Keratinocyte (primary cell): ENCODE measurements at regions not wholly inside any gene's neighbourhood (a gene's known extent, or its start where the extent isn't known, plus 50 kb on each side); places are given as distances from the start of the nearest gene placed in this dataset.
A peak's percentile ranks its signal among the peaks of the same experiment; 100 is the strongest.

Experiments used
- DNase-seq: peaks from one replicate; pipeline ENCODE4 v3.0.0-alpha.2; 2011; ENCODE audit warnings: low read depth, missing footprints, low spot score
- FAIRE-seq: peaks from 2 replicates; lab custom pipeline; 2011; peaks lifted over from hg19 to GRCh38; lab: Jason Lieb, UNC
- H2AFZ ChIP-seq: 2 replicates; pipeline ENCODE4 v1.6.0; 2012; ENCODE audit warnings: low read length, control low read depth, inconsistent platforms; ENCODE audit not compliant: control insufficient read depth
- H3K27ac ChIP-seq: 2 replicates; pipeline ENCODE4 v1.5.1; 2011; ENCODE audit warnings: low read length; ENCODE audit not compliant: control insufficient read depth, insufficient read depth
- H3K27me3 ChIP-seq: 3 replicates; pipeline ENCODE4 v1.6.0; 2011; ENCODE audit warnings: low read length; ENCODE audit not compliant: control insufficient read depth, insufficient read depth; ENCODE audit errors: extremely low read depth
- H3K36me3 ChIP-seq, 2 experiments: 2 replicates in 1 of 2; 3 replicates in 1 of 2; pipeline ENCODE4 v1.5.1; 2011; ENCODE audit warnings: low read length in 2 of 2, mild to moderate bottlenecking in 1 of 2; ENCODE audit not compliant: control insufficient read depth in 2 of 2, insufficient read depth in 2 of 2; ENCODE audit errors: extremely low read depth in 1 of 2
- H3K4me1 ChIP-seq: 3 replicates; pipeline ENCODE4 v1.5.1; 2011; ENCODE audit warnings: low read length; ENCODE audit not compliant: control insufficient read depth, insufficient read depth; ENCODE audit errors: extremely low read depth
- H3K4me2 ChIP-seq: 3 replicates; pipeline ENCODE4 v1.6.0; 2011; ENCODE audit warnings: low read depth, low read length; ENCODE audit not compliant: control insufficient read depth, insufficient read depth; ENCODE audit errors: extremely low read depth
- H3K4me3 ChIP-seq, 3 experiments: fragments of 200-600 bp in 1 of 3; sonication (generic) in 1 of 3; 2 replicates in 2 of 3; 3 replicates in 1 of 3; pipeline ENCODE4 v1.5.1; 2011 to 2016; ENCODE audit warnings: low read length in 3 of 3, mild to moderate bottlenecking in 3 of 3, control low read depth in 2 of 3, inconsistent platforms in 1 of 3, low read depth in 1 of 3, mixed read lengths in 1 of 3, mixed run types in 1 of 3, moderate library complexity in 1 of 3; ENCODE audit not compliant: control insufficient read depth in 2 of 3, insufficient read depth in 2 of 3; ENCODE audit errors: extremely low read depth in 1 of 3
- H3K79me2 ChIP-seq: 2 replicates; pipeline ENCODE4 v1.6.0; 2012; ENCODE audit warnings: low read length; ENCODE audit not compliant: control insufficient read depth, insufficient read depth
- H3K9ac ChIP-seq: 3 replicates; pipeline ENCODE4 v1.6.0; 2011; ENCODE audit warnings: low read length; ENCODE audit not compliant: control insufficient read depth, insufficient read depth; ENCODE audit errors: extremely low read depth
- H3K9me1 ChIP-seq: 3 replicates; pipeline ENCODE4 v1.6.0; 2011; ENCODE audit warnings: low read length; ENCODE audit not compliant: control insufficient read depth, insufficient read depth; ENCODE audit errors: extremely low read depth
- H3K9me3 ChIP-seq: 2 replicates; pipeline ENCODE4 v1.5.1; 2012; ENCODE audit warnings: low read depth, low read length; ENCODE audit not compliant: control insufficient read depth
- H4K20me1 ChIP-seq: 3 replicates; pipeline ENCODE4 v1.6.0; 2011; ENCODE audit warnings: low read length; ENCODE audit not compliant: control insufficient read depth, insufficient read depth; ENCODE audit errors: extremely low read depth
- EZH2 ChIP-seq: IDR thresholded peaks from one replicate; pipeline ENCODE4 v1.6.1; 2012; ENCODE audit warnings: inconsistent platforms, mild to moderate bottlenecking, low read length, moderate library complexity
- dilution Hi-C: fragments of 300-500 bp; cut with MboI; formaldehyde crosslinking; loops from one replicate; pipeline ENCODE4 v1.7.0; 2020; ENCODE audit warnings: low sequenced_read_pairs; ENCODE audit not compliant: extremely low pct_ligation_motif_present
- TF ChIP-seq, protein P1 (sequence below), 3 experiments: IDR thresholded peaks in 1 of 3; conservative IDR thresholded peaks in 1 of 3; optimal IDR thresholded peaks in 1 of 3; 2 replicates in 2 of 3; 3 replicates in 1 of 3; pipeline versions ENCODE3 to v1.5.1; 2011; ENCODE audit warnings: low read length in 3 of 3, mild to moderate bottlenecking in 3 of 3, moderate library complexity in 2 of 3, control low read depth in 1 of 3, inconsistent platforms in 1 of 3; ENCODE audit not compliant: insufficient read depth in 2 of 3; ENCODE audit errors: extremely low read depth in 1 of 3

GRCh38 chr15:94119298-94119811, 112.0 kb upstream of the MCTP2 start:
- no peak overlapping the region for H3K4me2 ChIP-seq
- H2AFZ ChIP-seq = no peak overlapping the region
- DNase-seq (no peak), FAIRE-seq (no peak)
- H3K4me3 ChIP-seq = no peak overlapping the region
- H3K36me3 ChIP-seq = no peaks in the 10 kb centered on the region
- no peaks in the 10 kb centered on the region for H3K27me3 ChIP-seq
- no peaks in the 10 kb centered on the region for H3K9me1 ChIP-seq
- H3K4me1 ChIP-seq = no peaks in the 10 kb centered on the region
- H3K9ac ChIP-seq = no peak overlapping the region
- no peaks in the 10 kb centered on the region for H4K20me1 ChIP-seq
- no peaks in the 10 kb centered on the region for H3K9me3 ChIP-seq
- dilution Hi-C loops = no loop called here
- H3K27ac ChIP-seq = no peak overlapping the region
- TF ChIP-seq, protein P1, sequence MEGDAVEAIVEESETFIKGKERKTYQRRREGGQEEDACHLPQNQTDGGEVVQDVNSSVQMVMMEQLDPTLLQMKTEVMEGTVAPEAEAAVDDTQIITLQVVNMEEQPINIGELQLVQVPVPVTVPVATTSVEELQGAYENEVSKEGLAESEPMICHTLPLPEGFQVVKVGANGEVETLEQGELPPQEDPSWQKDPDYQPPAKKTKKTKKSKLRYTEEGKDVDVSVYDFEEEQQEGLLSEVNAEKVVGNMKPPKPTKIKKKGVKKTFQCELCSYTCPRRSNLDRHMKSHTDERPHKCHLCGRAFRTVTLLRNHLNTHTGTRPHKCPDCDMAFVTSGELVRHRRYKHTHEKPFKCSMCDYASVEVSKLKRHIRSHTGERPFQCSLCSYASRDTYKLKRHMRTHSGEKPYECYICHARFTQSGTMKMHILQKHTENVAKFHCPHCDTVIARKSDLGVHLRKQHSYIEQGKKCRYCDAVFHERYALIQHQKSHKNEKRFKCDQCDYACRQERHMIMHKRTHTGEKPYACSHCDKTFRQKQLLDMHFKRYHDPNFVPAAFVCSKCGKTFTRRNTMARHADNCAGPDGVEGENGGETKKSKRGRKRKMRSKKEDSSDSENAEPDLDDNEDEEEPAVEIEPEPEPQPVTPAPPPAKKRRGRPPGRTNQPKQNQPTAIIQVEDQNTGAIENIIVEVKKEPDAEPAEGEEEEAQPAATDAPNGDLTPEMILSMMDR (optimal IDR thresholded peaks at IDR 0.05 in 1 of 3, IDR thresholded peaks at IDR 0.05 in 1 of 3, conservative IDR thresholded peaks at IDR 0.05 in 1 of 3; ENCODE audit: extremely low read depth in 1 of 3, insufficient read depth in 2 of 3, low read length in 3 of 3) = no peak
- no peak for TF ChIP-seq EZH2
- H3K79me2 ChIP-seq = no peaks in the 10 kb centered on the region

DNA sequence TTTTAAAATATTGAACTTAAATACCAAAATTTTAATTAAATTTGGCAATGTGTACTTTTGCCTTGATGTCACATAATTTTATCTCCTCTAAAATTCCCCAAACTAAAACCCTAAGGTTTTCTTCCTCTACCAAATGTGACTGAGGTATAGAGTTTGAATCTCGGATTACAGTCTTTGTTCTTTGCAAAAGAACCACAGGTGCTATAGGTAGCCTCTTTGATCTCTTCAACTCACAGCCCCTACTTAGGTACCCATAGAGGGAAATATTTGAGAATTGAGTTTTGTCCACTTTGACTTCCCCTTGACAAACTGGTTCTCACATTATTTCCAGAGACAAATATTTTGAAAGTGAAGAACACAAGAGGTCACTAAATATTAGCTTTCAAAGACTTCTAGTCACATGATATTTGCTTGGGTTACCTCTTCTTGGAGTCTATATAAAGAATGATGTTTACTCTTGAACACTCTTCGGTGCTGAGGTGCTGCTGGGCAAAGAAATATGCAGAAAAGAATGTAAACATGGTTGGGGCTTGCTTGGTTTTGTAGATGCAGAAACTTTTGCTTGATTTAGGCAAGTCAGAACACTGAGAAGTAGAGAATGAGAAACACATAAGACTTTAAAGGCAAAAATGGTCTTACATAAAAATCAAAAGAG, 120.8 kb upstream of the MCTP2 start:
- H3K9me3 ChIP-seq = no peaks in the 10 kb centered on the region
- dilution Hi-C loops = no loop called here
- no peaks in the 10 kb centered on the region for H3K27me3 ChIP-seq
- no peak for FAIRE-seq
- DNase-seq = no peak
- H3K4me1 ChIP-seq = peaks cover 4% of the 10 kb centered on the region
- H4K20me1 ChIP-seq = no peaks in the 10 kb centered on the region
- no peaks in the 10 kb centered on the region for H3K9me1 ChIP-seq
- TF ChIP-seq, protein P1 (optimal IDR thresholded peaks at IDR 0.05 in 1 of 3, IDR thresholded peaks at IDR 0.05 in 1 of 3, conservative IDR thresholded peaks at IDR 0.05 in 1 of 3; ENCODE audit: extremely low read depth in 1 of 3, insufficient read depth in 2 of 3, low read length in 3 of 3) = no peak
- TF ChIP-seq EZH2 = no peak
- no peak overlapping the region for H3K9ac ChIP-seq
- H3K4me3 ChIP-seq = no peak overlapping the region
- H3K36me3 ChIP-seq = no peaks in the 10 kb centered on the region
- no peak overlapping the region for H3K4me2 ChIP-seq
- H3K79me2 ChIP-seq = no peaks in the 10 kb centered on the region
- no peak overlapping the region for H3K27ac ChIP-seq
- peak overlapping the region; percentile 5 for H2AFZ ChIP-seq
